Spleen (tissue), 7 donors: ENCODE measurements at regions not wholly inside any gene's neighbourhood (a gene's known extent, or its start where the extent isn't known, plus 50 kb on each side); places are given as distances from the start of the nearest gene placed in this dataset.

Experiments
- CTCF ChIP-seq, 11 experiments: fragments of 200-600 bp in 7 of 11; fragments of 450-650 bp in 4 of 11; sonication (generic) in 4 of 11; IDR thresholded peaks in 8 of 11; conservative IDR thresholded peaks in 3 of 11; 1 replicate in 7 of 11; 2 replicates in 4 of 11; pipeline versions ENCODE4 v1.4.0 to v1.8.0; 2016 to 2021; ENCODE audit warnings: antibody characterized with exemption in 11 of 11, inconsistent platforms in 4 of 11, mild to moderate bottlenecking in 1 of 11
- POLR2A ChIP-seq, 3 donors: fragments of 450-650 bp; IDR thresholded peaks; one replicate each; pipeline ENCODE4 v1.5.1; 2017; ENCODE audit warnings: antibody characterized with exemption in 3 of 3, mild to moderate bottlenecking in 1 of 3
- donor health status: DM: no; HTN: no; CAD: no; lungs with moderate emphysema.
- donor health status: DM: no; HTN: no; CAD: no.
- donor health status: DM: no; HTN: no; CAD: no.

- TF ChIP-seq CTCF (IDR thresholded peaks at IDR 0.05 in 8 of 11, conservative IDR thresholded peaks at IDR 0.05 in 3 of 11) = no peak
- no peak for TF ChIP-seq POLR2A (IDR thresholded peaks at IDR 0.05)
Observed at GRCh38 chr12:114967151-114967550, 283.2 kb upstream of the TBX3 start.
